ENCODE measurements at regions not wholly inside any gene's neighbourhood (a gene's known extent, or its start where the extent isn't known, plus 50 kb on each side); places are given as distances from the start of the nearest gene placed in this dataset.
A peak's percentile ranks its signal among the peaks of the same experiment; 100 is the strongest.

DNA sequence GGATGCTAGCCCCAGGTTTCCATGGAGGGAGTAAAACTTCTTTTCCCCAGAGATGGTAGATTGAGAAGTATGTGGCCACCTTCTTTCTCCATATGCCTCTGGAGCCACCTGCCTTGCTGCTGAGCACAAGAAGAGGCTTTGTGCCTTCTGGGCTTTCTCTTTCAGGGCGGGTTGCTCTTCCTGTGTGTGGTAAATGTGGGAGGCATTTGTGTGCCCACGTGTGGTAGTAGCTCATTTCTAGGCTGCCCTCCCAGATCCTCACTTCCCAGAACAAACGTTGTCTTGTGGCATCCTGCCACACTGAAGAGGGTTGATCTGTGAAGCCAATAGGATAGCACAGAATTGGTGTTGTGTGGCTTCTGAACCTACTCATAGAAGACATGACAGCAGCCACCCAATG, 342.0 kb upstream of the PODXL start:
- no peaks in the 10 kb centered on the region for H3K36me3 ChIP-seq
- no peak overlapping the region for H3K4me3 ChIP-seq
- 0 out of 2 replicates have a peak, but pooled peaks cover 3% of the 10 kb centered on the region for H3K9me3 ChIP-seq
- peak; percentile 56 for DNase-seq
- no peaks in the 10 kb centered on the region for H3K27me3 ChIP-seq

DNA sequence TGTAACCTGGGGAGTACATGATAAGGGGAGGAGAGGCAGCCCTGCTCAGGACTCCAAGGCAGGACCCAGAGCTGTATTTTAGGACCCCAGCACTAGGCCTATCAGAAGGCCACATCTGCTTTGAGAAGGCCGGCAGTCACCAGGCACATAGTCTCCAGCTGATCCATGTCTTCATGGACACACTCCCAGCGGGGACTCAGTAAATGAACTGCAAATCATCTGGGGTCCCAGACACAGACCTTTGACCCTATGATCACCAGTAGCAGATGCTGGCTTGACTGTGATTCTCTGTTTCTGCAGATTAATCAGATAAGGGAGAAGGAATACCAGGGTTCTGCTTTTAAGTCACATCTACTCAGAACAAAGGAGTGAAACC, 341.4 kb upstream of the PODXL start:
- no peak for DNase-seq
- H3K9me3 ChIP-seq, result no peaks in the 10 kb centered on the region

DNA sequence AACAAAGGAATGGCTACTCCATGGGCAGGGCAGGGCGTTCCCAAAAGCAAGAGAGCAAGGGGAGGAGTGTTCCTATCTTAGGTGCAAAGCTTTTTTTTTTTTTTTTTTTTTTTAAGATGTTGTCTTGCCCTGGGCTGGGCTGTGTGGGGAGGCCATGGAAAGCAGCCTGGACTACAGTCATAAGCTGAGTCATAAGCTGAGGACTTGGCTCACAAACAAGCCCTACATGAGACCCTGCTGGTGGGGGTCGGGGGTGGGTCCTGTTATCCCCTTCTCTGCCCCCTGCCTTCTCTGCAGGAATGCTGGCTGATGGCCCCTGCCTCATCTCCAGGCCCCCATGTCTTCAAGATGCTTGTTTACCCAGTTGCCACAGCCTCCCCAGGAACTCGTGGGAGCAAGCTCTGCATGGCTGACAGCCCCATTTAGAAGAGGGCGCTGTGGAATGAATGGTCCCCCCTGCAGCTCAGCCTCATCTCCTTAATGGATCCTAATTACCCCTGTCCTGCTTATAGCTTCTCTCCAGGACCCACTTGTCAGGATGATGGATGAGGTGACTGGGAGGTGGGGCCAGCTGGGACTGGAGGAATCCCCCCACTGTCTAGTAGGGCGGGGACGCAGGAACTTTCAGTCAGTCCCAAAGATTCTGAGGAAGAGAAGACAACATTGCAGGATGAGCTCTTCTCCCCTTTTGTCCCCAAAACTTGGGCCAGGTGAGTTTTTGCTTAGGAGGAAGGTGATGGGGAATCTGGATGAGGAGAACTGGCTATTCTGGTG, 340.8 kb upstream of the PODXL start:
- Histone ChIP-seq H3K9me3 (no peaks in the 10 kb centered on the region), H3K4me3 (no peak overlapping the region), H3K27me3 (no peaks in the 10 kb centered on the region), H3K36me3 (no peaks in the 10 kb centered on the region)
- DNase-seq, result peak; percentile 72

More for the DNA sequence above, 341.4 kb upstream of the PODXL start:
- Histone ChIP-seq H3K4me3 (no peak overlapping the region), H3K36me3 (no peaks in the 10 kb centered on the region), H3K27me3 (no peaks in the 10 kb centered on the region)

- no peak for DNase-seq
- Histone ChIP-seq H3K9me3 (no peaks in the 10 kb centered on the region), H3K36me3 (no peaks in the 10 kb centered on the region), H3K27me3 (no peaks in the 10 kb centered on the region), H3K4me3 (no peak overlapping the region)
These were observed 339.9 kb upstream of the PODXL start for GRCh38 chr7:131896165-131896863.

- DNase-seq, result peak; percentile 79
- Histone ChIP-seq H3K4me3 (no peak overlapping the region), H3K36me3 (no peaks in the 10 kb centered on the region), H3K9me3 (no peaks in the 10 kb centered on the region), H3K27me3 (no peaks in the 10 kb centered on the region)
These were observed 339.2 kb upstream of the PODXL start for GRCh38 chr7:131895541-131896164.

- Histone ChIP-seq H3K27me3 (no peaks in the 10 kb centered on the region), H3K9me3 (no peaks in the 10 kb centered on the region), H3K4me3 (no peak overlapping the region), H3K36me3 (no peaks in the 10 kb centered on the region)
- DNase-seq, result no peak
These were observed 337.4 kb upstream of the PODXL start for GRCh38 chr7:131893631-131894340.

- Histone ChIP-seq H3K9me3 (no peaks in the 10 kb centered on the region), H3K4me3 (no peak overlapping the region), H3K27me3 (no peaks in the 10 kb centered on the region), H3K36me3 (no peaks in the 10 kb centered on the region)
- DNase-seq, result no peak
These were observed 333.7 kb upstream of the PODXL start for GRCh38 chr7:131890176-131890575.

- Histone ChIP-seq H3K9me3 (no peaks in the 10 kb centered on the region), H3K27me3 (no peaks in the 10 kb centered on the region), H3K4me3 (no peak overlapping the region), H3K36me3 (no peaks in the 10 kb centered on the region)
- no peak for DNase-seq
These were observed 333.2 kb upstream of the PODXL start for GRCh38 chr7:131889572-131890150.

DNA sequence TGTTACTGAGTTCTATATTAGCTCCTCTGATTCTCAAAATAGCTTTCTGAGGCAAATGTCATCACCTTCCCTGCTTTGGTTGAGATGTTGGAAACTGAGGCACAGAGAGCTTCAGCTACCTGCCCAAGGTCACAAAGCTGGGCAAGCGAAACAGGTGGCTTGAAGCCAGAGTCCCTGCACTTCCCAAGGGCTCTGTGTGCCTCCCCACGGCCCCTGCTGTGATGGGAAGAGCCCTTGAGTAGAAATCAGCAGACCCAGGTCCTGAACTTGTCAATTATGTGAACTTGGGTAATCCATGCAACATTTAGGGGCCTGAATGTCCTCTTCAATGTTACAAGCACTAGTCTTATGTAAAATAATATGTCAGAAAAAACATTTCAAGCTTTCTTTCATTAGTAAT, 327.3 kb upstream of the PODXL start:
- no peaks in the 10 kb centered on the region for H3K9me3 ChIP-seq
- no peaks in the 10 kb centered on the region for H3K27me3 ChIP-seq
- no peak for DNase-seq
- no peak overlapping the region for H3K4me3 ChIP-seq
- H3K36me3 ChIP-seq, result no peaks in the 10 kb centered on the region

DNA sequence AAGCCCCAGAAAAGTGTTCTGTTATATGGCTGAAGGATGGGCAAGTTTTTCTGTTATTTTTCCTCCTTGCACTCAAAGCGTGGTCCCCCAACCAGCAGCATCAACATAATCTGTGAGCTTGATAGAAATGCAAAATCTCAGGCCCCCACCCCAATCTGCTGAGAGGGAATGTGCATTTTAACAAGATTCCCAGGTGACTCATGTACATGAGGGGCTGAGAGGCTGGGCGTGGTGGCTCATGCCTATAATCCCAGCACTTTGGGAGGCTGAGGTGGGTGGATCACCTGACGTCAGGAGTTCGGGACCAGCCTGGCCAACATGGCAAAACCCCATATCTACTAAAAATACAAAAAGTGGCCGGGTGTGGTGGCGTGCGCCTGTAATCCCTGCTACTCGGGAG, 326.8 kb upstream of the PODXL start:
- Histone ChIP-seq H3K27me3 (no peaks in the 10 kb centered on the region), H3K9me3 (no peaks in the 10 kb centered on the region), H3K36me3 (no peaks in the 10 kb centered on the region), H3K4me3 (no peak overlapping the region)
- DNase-seq, result no peak

DNA sequence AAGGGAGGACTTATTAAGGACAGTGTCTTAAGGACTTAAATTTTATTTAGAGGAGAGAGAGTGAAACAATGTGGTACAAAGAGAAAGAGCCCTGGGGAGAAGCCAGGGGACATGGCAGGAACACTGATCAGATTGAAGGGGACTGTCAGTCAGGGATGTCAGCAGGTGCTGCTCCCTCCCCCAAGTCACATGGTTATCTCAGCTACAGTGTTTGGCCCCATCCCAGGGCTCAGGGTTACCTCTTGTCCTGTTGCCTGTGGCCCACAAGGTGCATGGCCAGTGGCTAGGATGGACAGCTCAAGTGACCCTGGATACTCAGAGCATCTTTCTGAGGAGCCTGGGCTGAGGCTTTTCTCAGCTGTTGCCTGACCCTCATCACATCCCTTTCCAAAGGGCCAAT, 325.9 kb upstream of the PODXL start:
- DNase-seq, result no peak
- H3K36me3 ChIP-seq, result no peaks in the 10 kb centered on the region
- H3K27me3 ChIP-seq, result no peaks in the 10 kb centered on the region
- no peaks in the 10 kb centered on the region for H3K9me3 ChIP-seq
- H3K4me3 ChIP-seq, result no peak overlapping the region

GRCh38 chr7:131880078-131880477, 323.6 kb upstream of the PODXL start:
- DNase-seq, result no peak
- Histone ChIP-seq H3K9me3 (no peaks in the 10 kb centered on the region), H3K4me3 (no peak overlapping the region), H3K36me3 (no peaks in the 10 kb centered on the region), H3K27me3 (no peaks in the 10 kb centered on the region)

- Histone ChIP-seq H3K4me3 (no peak overlapping the region), H3K9me3 (no peaks in the 10 kb centered on the region), H3K27me3 (no peaks in the 10 kb centered on the region), H3K36me3 (no peaks in the 10 kb centered on the region)
- no peak for DNase-seq
These were observed 323.0 kb upstream of the PODXL start for GRCh38 chr7:131879424-131879823.

DNA sequence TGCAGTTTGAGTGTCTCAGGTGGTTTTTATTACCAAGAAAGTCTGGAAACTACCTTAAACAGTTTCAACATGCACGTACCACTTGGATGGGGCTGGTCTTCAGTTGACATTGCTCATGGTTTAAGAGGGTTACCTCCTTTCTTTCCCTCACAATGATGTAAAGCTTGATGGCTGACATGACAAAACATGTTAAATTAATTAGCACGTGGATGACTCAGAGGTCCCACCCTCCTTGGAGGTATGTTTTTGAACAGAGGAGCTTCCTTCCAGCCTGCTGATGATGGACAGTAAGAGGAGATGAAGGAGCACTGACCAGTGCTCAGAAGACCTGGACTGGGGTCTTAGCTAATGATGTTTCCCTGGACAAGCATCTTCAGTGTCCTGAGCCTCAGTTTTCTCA, 322.3 kb upstream of the PODXL start:
- no peaks in the 10 kb centered on the region for H3K36me3 ChIP-seq
- H3K4me3 ChIP-seq, result no peak overlapping the region
- H3K27me3 ChIP-seq, result no peaks in the 10 kb centered on the region
- no peak for DNase-seq
- no peaks in the 10 kb centered on the region for H3K9me3 ChIP-seq

DNA sequence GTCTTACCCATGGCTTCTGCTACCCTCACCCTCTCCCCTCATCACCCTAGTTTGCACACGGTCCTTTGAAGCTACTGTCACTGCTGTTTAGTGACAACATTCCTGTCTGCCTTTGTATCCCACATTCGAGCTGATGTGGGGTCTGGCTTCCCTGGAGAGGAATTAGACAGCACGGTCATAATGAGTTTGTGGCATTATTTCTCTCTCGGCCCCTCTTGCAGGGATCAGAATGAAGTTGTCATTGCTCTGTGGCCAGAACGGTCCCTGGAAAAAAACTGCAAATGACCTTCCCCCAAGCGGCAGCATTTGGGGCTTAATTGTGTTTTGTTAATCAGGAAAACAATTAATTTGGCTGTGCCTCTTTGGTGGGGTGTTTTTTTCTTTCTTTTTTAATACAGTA, 317.2 kb upstream of the PODXL start:
- no peaks in the 10 kb centered on the region for H3K9me3 ChIP-seq
- no peaks in the 10 kb centered on the region for H3K27me3 ChIP-seq
- H3K36me3 ChIP-seq, result no peaks in the 10 kb centered on the region
- no peak for DNase-seq
- H3K4me3 ChIP-seq, result no peak overlapping the region

DNA sequence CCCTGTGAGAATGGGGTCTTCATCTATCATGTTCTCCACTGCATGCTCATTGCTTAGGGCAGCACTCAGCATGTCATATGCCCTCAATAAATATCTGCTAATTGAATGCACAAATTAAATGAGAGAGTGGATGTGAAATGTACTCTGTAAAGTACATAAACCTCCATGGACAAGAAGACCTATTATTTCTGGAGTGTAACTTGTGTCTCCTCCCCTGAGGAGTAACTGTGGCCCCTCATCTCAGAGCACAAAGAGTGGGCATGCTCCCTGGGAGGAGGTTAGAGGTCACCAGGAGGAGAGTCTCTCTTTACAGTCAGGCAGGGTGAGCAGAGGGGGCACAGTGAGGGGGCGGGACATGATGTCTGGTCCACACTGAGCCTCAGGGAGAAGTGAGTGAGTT, 313.6 kb upstream of the PODXL start:
- Histone ChIP-seq H3K4me3 (no peak overlapping the region), H3K27me3 (no peaks in the 10 kb centered on the region), H3K36me3 (no peaks in the 10 kb centered on the region), H3K9me3 (no peaks in the 10 kb centered on the region)
- no peak for DNase-seq
